Natural killer cell (primary cell): ENCODE measurements at regions not wholly inside any gene's neighbourhood (a gene's known extent, or its start where the extent isn't known, plus 50 kb on each side); places are given as distances from the start of the nearest gene placed in this dataset.

Source experiments
- ATAC-seq, 3 donors: fragments of 150-1000 bp in 2 of 3; fragments of 200-7000 bp in 1 of 3; cut with Tn5 transposase; 1 replicate in 1 of 3; 2 replicates in 2 of 3; pipeline ENCODE4 v1.10.0; 2021; ENCODE audit warnings: mild to moderate bottlenecking in 2 of 3, moderate library complexity in 2 of 3
- DNase-seq, 2 donors: peaks; one replicate each; pipeline versions ENCODE4 v3.0.0 to v3.0.0-alpha.2; 2013 to 2021; ENCODE audit warnings: mixed read lengths in 1 of 2
- H3K27ac ChIP-seq: one replicate; pipeline ENCODE4 v1.5.1; 2013; ENCODE audit warnings: mild to moderate bottlenecking, low read length
- H3K27me3 ChIP-seq: one replicate; pipeline ENCODE4 v1.6.1; 2013; ENCODE audit warnings: low read length; ENCODE audit not compliant: control insufficient read depth, insufficient read depth
- H3K36me3 ChIP-seq: one replicate; pipeline ENCODE4 v1.6.1; 2013; ENCODE audit warnings: low read length; ENCODE audit not compliant: control insufficient read depth, insufficient read depth
- H3K4me1 ChIP-seq: one replicate; pipeline ENCODE4 v1.6.1; 2013; ENCODE audit warnings: low read length; ENCODE audit not compliant: control insufficient read depth, insufficient read depth
- H3K4me3 ChIP-seq: one replicate; pipeline ENCODE4 v1.5.1; 2013; ENCODE audit warnings: low read length
- H3K9me3 ChIP-seq: one replicate; pipeline ENCODE4 v1.6.1; 2013; ENCODE audit warnings: low read length; ENCODE audit not compliant: control insufficient read depth, insufficient read depth
- H3K27ac Mint-ChIP-seq, 2 donors: one replicate each; pipeline ENCODE4 v1.8.0; 2022; ENCODE audit warnings: mild to moderate bottlenecking in 2 of 2, mixed read lengths in 2 of 2, moderate library complexity in 1 of 2
- H3K27me3 Mint-ChIP-seq, 2 donors: one replicate each; pipeline ENCODE4 v1.8.0; 2022; ENCODE audit warnings: low read depth in 2 of 2, mixed read lengths in 2 of 2
- H3K36me3 Mint-ChIP-seq: one replicate; pipeline ENCODE4 v1.8.0; 2022; ENCODE audit warnings: mixed read lengths
- H3K4me1 Mint-ChIP-seq, 2 donors: one replicate each; pipeline ENCODE4 v1.8.0; 2022; ENCODE audit warnings: mixed read lengths in 2 of 2
- H3K4me3 Mint-ChIP-seq: one replicate; pipeline ENCODE4 v1.8.0; 2022; ENCODE audit warnings: mild to moderate bottlenecking, moderate library complexity, mixed read lengths
- H3K9me3 Mint-ChIP-seq, 2 donors: one replicate each; pipeline ENCODE4 v1.8.0; 2022; ENCODE audit warnings: mixed read lengths in 2 of 2
- CTCF ChIP-seq: fragments of 200-600 bp; IDR thresholded peaks from one replicate; pipeline ENCODE4 v1.8.0; 2022; ENCODE audit warnings: antibody characterized with exemption
- WGBS: methylation state at CpG from one replicate; pipeline ENCODE4 v1.1.7; 2013; ENCODE audit warnings: missing lambda C conversion rate; ENCODE audit not compliant: insufficient coverage; 5-methylcytosine and 5-hydroxymethylcytosine counted together
- intact Hi-C: fragments of 100-400 bp; cut with micrococcal nuclease; formaldehyde crosslinking; loops from one replicate; pipeline ENCODE4 v1.14.2; 2022

GRCh38 chr13:22821589-22821988 is 359.2 kb upstream of the SGCG start:
- H3K9me3 ChIP-seq: no peaks in the 10 kb centered on the region
- Mint-ChIP-seq H3K36me3 (no peaks in the 10 kb centered on the region), H3K27ac (no peak overlapping the region), H3K4me3 (no peak overlapping the region), H3K9me3 (peaks cover 3 to 8% of the 10 kb centered on the region in 2 donors), H3K4me1 (no peaks in the 10 kb centered on the region), H3K27me3 (no peaks in the 10 kb centered on the region)
- no peak overlapping the region for H3K27ac ChIP-seq
- no peak for TF ChIP-seq CTCF
- H3K27me3 ChIP-seq: no peaks in the 10 kb centered on the region
- 96% methylated on average over 2 of the region's 2 CpGs for WGBS
- intact Hi-C loops: no loop called here
- no peaks in the 10 kb centered on the region for H3K36me3 ChIP-seq
- H3K4me1 ChIP-seq: no peaks in the 10 kb centered on the region
- ATAC-seq: no peak
- no peak overlapping the region for H3K4me3 ChIP-seq
- no peak for DNase-seq

- Histone ChIP-seq H3K4me3 (no peak overlapping the region), H3K27ac (no peak overlapping the region), H3K36me3 (no peaks in the 10 kb centered on the region), H3K4me1 (no peaks in the 10 kb centered on the region), H3K27me3 (no peaks in the 10 kb centered on the region), H3K9me3 (no peaks in the 10 kb centered on the region)
- no CpG with 5 or more reads among the region's 1 CpG for WGBS
- DNase-seq: no peak
- no peak for ATAC-seq
- Mint-ChIP-seq H3K4me1 (no peaks in the 10 kb centered on the region), H3K4me3 (no peak overlapping the region), H3K36me3 (no peaks in the 10 kb centered on the region), H3K27ac (no peak overlapping the region), H3K9me3 (peaks cover 0 to 4% of the 10 kb centered on the region in 2 donors), H3K27me3 (no peaks in the 10 kb centered on the region)
- TF ChIP-seq CTCF: no peak
- intact Hi-C loops: no loop called here
These were observed 355.6 kb upstream of the SGCG start for GRCh38 chr13:22825186-22825585.

GRCh38 chr13:22828081-22828480 is 352.7 kb upstream of the SGCG start:
- Histone ChIP-seq H3K4me3 (no peak overlapping the region), H3K27me3 (no peaks in the 10 kb centered on the region), H3K4me1 (no peaks in the 10 kb centered on the region), H3K9me3 (no peaks in the 10 kb centered on the region), H3K27ac (no peak overlapping the region), H3K36me3 (no peaks in the 10 kb centered on the region)
- ATAC-seq (no peak), DNase-seq (no peak)
- Mint-ChIP-seq H3K36me3 (no peaks in the 10 kb centered on the region), H3K9me3 (peaks cover 0 to 3% of the 10 kb centered on the region in 2 donors), H3K27ac (no peak overlapping the region), H3K27me3 (no peaks in the 10 kb centered on the region), H3K4me1 (no peaks in the 10 kb centered on the region), H3K4me3 (no peak overlapping the region)
- no peak for TF ChIP-seq CTCF
- WGBS: 91% methylated on average over 1 of the region's 2 CpGs
- intact Hi-C loops: no loop called here

DNA sequence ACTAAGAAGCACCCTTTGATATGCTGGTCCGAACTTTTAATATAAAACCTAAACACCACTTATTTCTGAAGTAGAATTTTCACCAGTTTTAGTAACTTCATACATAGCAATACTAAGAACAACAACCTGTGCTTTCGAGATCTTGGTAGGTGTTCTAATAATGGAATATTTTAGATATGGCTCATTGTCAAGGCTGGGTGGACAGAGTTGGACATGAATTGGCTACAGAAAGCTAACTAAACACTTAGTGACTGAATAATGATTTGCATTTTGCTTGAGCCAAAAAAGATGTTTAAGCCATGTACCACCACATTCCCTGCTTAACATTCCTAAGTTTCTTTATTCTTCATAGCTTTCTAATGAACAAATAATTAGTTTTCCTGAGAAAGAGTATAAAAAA is 344.3 kb upstream of the SGCG start:
- Mint-ChIP-seq H3K36me3 (no peaks in the 10 kb centered on the region), H3K4me1 (no peaks in the 10 kb centered on the region), H3K9me3 (peaks cover 0 to 2% of the 10 kb centered on the region in 2 donors), H3K27ac (no peak overlapping the region), H3K27me3 (peaks cover 8 to 12% of the 10 kb centered on the region in 2 donors), H3K4me3 (no peak overlapping the region)
- Histone ChIP-seq H3K4me3 (no peak overlapping the region), H3K27ac (no peak overlapping the region), H3K27me3 (peaks cover 7% of the 10 kb centered on the region), H3K36me3 (no peaks in the 10 kb centered on the region), H3K9me3 (no peaks in the 10 kb centered on the region), H3K4me1 (no peaks in the 10 kb centered on the region)
- no peak for ATAC-seq
- intact Hi-C loops: no loop called here
- WGBS: no CpG with 5 or more reads among the region's 2 CpGs
- TF ChIP-seq CTCF: no peak
- DNase-seq: no peak
